DND-41 (cell line): ENCODE measurements at regions not wholly inside any gene's neighbourhood (a gene's known extent, or its start where the extent isn't known, plus 50 kb on each side); places are given as distances from the start of the nearest gene placed in this dataset.

Experiments
- ATAC-seq: fragments of 200-7000 bp; cut with Tn5 transposase; 3 replicates; pipeline ENCODE4 v1.9.1; 2021; ENCODE audit warnings: low read depth; ENCODE audit not compliant: insufficient read depth
- DNase-seq: peaks from one replicate; pipeline ENCODE4 v3.0.0-alpha.2; 2020
- H2AFZ ChIP-seq: 2 replicates; pipeline ENCODE4 v1.6.0; 2012; ENCODE audit warnings: low read depth, low read length
- H3K27ac ChIP-seq: 2 replicates; pipeline ENCODE4 v1.5.1; 2012; ENCODE audit warnings: low read length, inconsistent platforms
- H3K27me3 ChIP-seq: fragments of 200-600 bp; sonication (generic); 2 replicates; pipeline ENCODE4 v1.6.0; 2012; ENCODE audit warnings: low read length, mild to moderate bottlenecking, inconsistent platforms; ENCODE audit not compliant: insufficient read depth, poor library complexity
- H3K36me3 ChIP-seq: 2 replicates; pipeline ENCODE4 v1.5.1; 2012; ENCODE audit warnings: low read length, inconsistent platforms; ENCODE audit not compliant: insufficient read depth
- H3K4me1 ChIP-seq: 2 replicates; pipeline ENCODE4 v1.5.1; 2012; ENCODE audit warnings: mild to moderate bottlenecking, low read length; ENCODE audit not compliant: insufficient read depth
- H3K4me2 ChIP-seq: 2 replicates; pipeline ENCODE4 v1.6.0; 2012; ENCODE audit warnings: mild to moderate bottlenecking, moderate library complexity, low read length, inconsistent platforms; ENCODE audit not compliant: insufficient read depth
- H3K4me3 ChIP-seq, 2 experiments: fragments of 200-600 bp in 1 of 2; shearing (Covaris generic) in 1 of 2; 2 replicates each; pipeline ENCODE4 v1.5.1; 2012 to 2016; ENCODE audit warnings: inconsistent platforms in 2 of 2, low read length in 2 of 2, mild to moderate bottlenecking in 2 of 2, low read depth in 1 of 2, moderate library complexity in 1 of 2
- H3K79me2 ChIP-seq: 2 replicates; pipeline ENCODE4 v1.6.0; 2012; ENCODE audit warnings: low read length, inconsistent platforms; ENCODE audit not compliant: insufficient read depth
- H3K9ac ChIP-seq: 2 replicates; pipeline ENCODE4 v1.6.0; 2012; ENCODE audit warnings: low read depth, mild to moderate bottlenecking, inconsistent platforms, low read length, moderate library complexity
- H3K9me3 ChIP-seq: 2 replicates; pipeline ENCODE4 v1.5.1; 2012; ENCODE audit warnings: low read length, moderate library complexity, mild to moderate bottlenecking, inconsistent platforms; ENCODE audit not compliant: insufficient read depth, severe bottlenecking
- H4K20me1 ChIP-seq: 2 replicates; pipeline ENCODE4 v1.6.0; 2012; ENCODE audit warnings: low read length; ENCODE audit not compliant: insufficient read depth
- CTCF ChIP-seq: IDR thresholded peaks from 2 replicates; pipeline ENCODE4 v1.5.1; 2012; ENCODE audit warnings: borderline replicate concordance, low read length, moderate library complexity, mild to moderate bottlenecking; ENCODE audit not compliant: poor library complexity, severe bottlenecking; ENCODE audit errors: extremely low read depth
- EZH2 ChIP-seq: IDR thresholded peaks from 3 replicates; pipeline ENCODE4 v1.6.1; 2012; ENCODE audit warnings: borderline replicate concordance, low read depth, mild to moderate bottlenecking, moderate library complexity, low read length, inconsistent platforms; ENCODE audit not compliant: severe bottlenecking

- H3K36me3 ChIP-seq: no peaks in the 10 kb centered on the region
- no peaks in the 10 kb centered on the region for H3K79me2 ChIP-seq
- no peak overlapping the region for H2AFZ ChIP-seq
- no peak for DNase-seq
- H4K20me1 ChIP-seq: no peaks in the 10 kb centered on the region
- H3K27ac ChIP-seq: no peak overlapping the region
- no peaks in the 10 kb centered on the region for H3K4me1 ChIP-seq
- ATAC-seq: no peak
- H3K9ac ChIP-seq: no peak overlapping the region
- H3K4me3 ChIP-seq: no peak overlapping the region
- H3K27me3 ChIP-seq: peaks cover 3% of the 10 kb centered on the region
- no peak overlapping the region for H3K4me2 ChIP-seq
- TF ChIP-seq CTCF (no peak), EZH2 (no peak)
- H3K9me3 ChIP-seq: no peaks in the 10 kb centered on the region
Observed at GRCh38 chr17:72461757-72462156, 340.9 kb downstream of the SOX9 start.

- no peak overlapping the region for H3K4me2 ChIP-seq
- no peaks in the 10 kb centered on the region for H3K9me3 ChIP-seq
- H3K36me3 ChIP-seq: no peaks in the 10 kb centered on the region
- TF ChIP-seq EZH2: no peak
- no peak for TF ChIP-seq CTCF
- H3K9ac ChIP-seq: no peak overlapping the region
- ATAC-seq (no peak), DNase-seq (no peak)
- H3K79me2 ChIP-seq: no peaks in the 10 kb centered on the region
- no peak overlapping the region for H2AFZ ChIP-seq
- H3K4me3 ChIP-seq: no peak overlapping the region
- no peaks in the 10 kb centered on the region for H3K4me1 ChIP-seq
- H3K27me3 ChIP-seq: peaks cover 3% of the 10 kb centered on the region
- H4K20me1 ChIP-seq: no peaks in the 10 kb centered on the region
- H3K27ac ChIP-seq: no peak overlapping the region
Observed at GRCh38 chr17:72462407-72462806, 341.6 kb downstream of the SOX9 start.

GRCh38 chr17:72462814-72463213, 342.0 kb downstream of the SOX9 start:
- Histone ChIP-seq H4K20me1 (no peaks in the 10 kb centered on the region), H3K4me3 (no peak overlapping the region), H3K36me3 (no peaks in the 10 kb centered on the region), H3K4me1 (no peaks in the 10 kb centered on the region), H2AFZ (no peak overlapping the region), H3K9ac (no peak overlapping the region), H3K27ac (no peak overlapping the region), H3K79me2 (no peaks in the 10 kb centered on the region), H3K4me2 (no peak overlapping the region), H3K27me3 (peaks cover 3% of the 10 kb centered on the region), H3K9me3 (no peaks in the 10 kb centered on the region)
- no peak for DNase-seq
- no peak for ATAC-seq
- TF ChIP-seq CTCF: no peak
